Spleen (tissue), 11 donors: ENCODE measurements at regions not wholly inside any gene's neighbourhood (a gene's known extent, or its start where the extent isn't known, plus 50 kb on each side); places are given as distances from the start of the nearest gene placed in this dataset.

Experiments
- DNase-seq: peaks from one replicate; pipeline ENCODE4 v3.0.0-alpha.2; 2020
- H3K27ac ChIP-seq, 8 donors: fragments of 200-600 bp; sonication (generic) in 7 of 8; 1 replicate in 4 of 8; 2 replicates in 4 of 8; pipeline versions ENCODE4 v1.5.0 to v1.8.0; 2016 to 2021; ENCODE audit warnings: inconsistent platforms in 4 of 8, mild to moderate bottlenecking in 4 of 8, moderate library complexity in 1 of 8
- H3K27me3 ChIP-seq, 7 donors: fragments of 200-600 bp; sonication (generic) in 6 of 7; replicated peaks in 1 of 7; 1 replicate in 4 of 7; 2 replicates in 3 of 7; pipeline versions ENCODE4 v1.5.0 to v1.8.0; 2016 to 2021; ENCODE audit warnings: inconsistent platforms in 3 of 7, mild to moderate bottlenecking in 1 of 7
- H3K36me3 ChIP-seq, 6 donors: fragments of 200-600 bp; sonication (generic) in 5 of 6; 1 replicate in 4 of 6; 2 replicates in 2 of 6; pipeline versions ENCODE4 v1.5.0 to v1.8.0; 2016 to 2021; ENCODE audit warnings: inconsistent platforms in 2 of 6
- H3K4me1 ChIP-seq, 6 donors: fragments of 200-600 bp; sonication (generic) in 5 of 6; 1 replicate in 3 of 6; 2 replicates in 3 of 6; pipeline versions ENCODE4 v1.5.0 to v1.8.0; 2016 to 2021; ENCODE audit warnings: inconsistent platforms in 3 of 6
- H3K4me3 ChIP-seq, 8 donors: fragments of 200-600 bp; sonication (generic) in 7 of 8; 1 replicate in 4 of 8; 2 replicates in 4 of 8; pipeline versions ENCODE4 v1.5.0 to v1.8.0; 2016 to 2021; ENCODE audit warnings: inconsistent platforms in 4 of 8, mild to moderate bottlenecking in 4 of 8, moderate library complexity in 2 of 8
- H3K9me3 ChIP-seq, 8 donors: fragments of 200-600 bp; sonication (generic) in 7 of 8; 1 replicate in 4 of 8; 2 replicates in 4 of 8; pipeline versions ENCODE4 v1.5.0 to v1.8.0; 2016 to 2021; ENCODE audit warnings: inconsistent platforms in 4 of 8
- POLR2A ChIP-seq, 3 donors: fragments of 450-650 bp; IDR thresholded peaks; one replicate each; pipeline ENCODE4 v1.5.1; 2017; ENCODE audit warnings: antibody characterized with exemption in 3 of 3, mild to moderate bottlenecking in 1 of 3
- POLR2AphosphoS5 ChIP-seq, 3 donors: sonication (generic); formaldehyde crosslinking; IDR thresholded peaks; one replicate each; pipeline ENCODE4 v1.5.1; 2017; ENCODE audit warnings: antibody characterized with exemption in 3 of 3
- WGBS, 5 donors: extraction: QIAGEN DNeasy Blood & Tissue Kit in 3 of 5; methylation state at CpG; one replicate each; pipeline versions ENCODE4 v1.1.5 to v1.1.7; 2013 to 2018; 5-methylcytosine and 5-hydroxymethylcytosine counted together
- intact Hi-C: fragments of 100-400 bp; cut with DNase I; formaldehyde crosslinking; loops from one replicate; pipeline ENCODE4 v1.15.0; 2023; ENCODE audit warnings: low total_unique reads
- TF ChIP-seq, protein P1 (sequence below), 11 experiments: fragments of 200-600 bp in 7 of 11; fragments of 450-650 bp in 4 of 11; sonication (generic) in 4 of 11; IDR thresholded peaks in 8 of 11; conservative IDR thresholded peaks in 3 of 11; 1 replicate in 7 of 11; 2 replicates in 4 of 11; pipeline versions ENCODE4 v1.4.0 to v1.8.0; 2016 to 2021; ENCODE audit warnings: antibody characterized with exemption in 11 of 11, inconsistent platforms in 4 of 11, mild to moderate bottlenecking in 1 of 11
- donor health status: healthy with polysubstance abuse.
- donor health status: DM: no; HTN: no; CAD: no; lungs with moderate emphysema.
- donor health status: DM: no; HTN: no; CAD: no.
- donor health status: Bipolar disorder and iron deficiency.
- donor health status: healthy.
- donor health status: DM: no; HTN: no; CAD: no.
- donor health status: DM: yes; HTN: yes; CAD: no.

DNA sequence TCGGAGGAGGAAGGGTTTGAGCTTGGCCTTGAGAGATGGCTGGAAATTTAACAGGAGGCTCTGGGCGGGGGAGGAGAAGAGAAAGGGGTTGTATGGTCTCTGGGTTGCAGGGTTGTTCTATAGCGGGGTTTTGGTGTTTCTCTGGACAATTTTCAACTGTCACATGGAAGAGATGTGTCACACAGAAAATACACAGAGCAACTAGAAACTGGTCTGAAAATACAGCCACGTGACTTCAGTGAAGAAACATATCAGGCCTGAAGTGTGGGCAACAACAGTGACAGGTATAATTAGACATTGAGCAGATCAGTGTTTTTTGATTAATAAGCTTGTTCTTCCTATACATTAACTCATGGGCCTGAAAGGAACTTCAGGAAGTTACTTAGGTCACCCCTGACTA lies 205.3 kb upstream of the HMGA2 start:
- Histone ChIP-seq H3K9me3 (no peaks in the 10 kb centered on the region), H3K4me1 (no peaks in the 10 kb centered on the region), H3K27ac (no peak overlapping the region), H3K27me3 (peaks cover 0 to 7% (median 0%) of the 10 kb centered on the region in 7 donors), H3K36me3 (no peaks in the 10 kb centered on the region), H3K4me3 (no peak overlapping the region)
- intact Hi-C loops, result no loop called here
- no peak for TF ChIP-seq POLR2A (IDR thresholded peaks at IDR 0.05)
- TF ChIP-seq, protein P1, sequence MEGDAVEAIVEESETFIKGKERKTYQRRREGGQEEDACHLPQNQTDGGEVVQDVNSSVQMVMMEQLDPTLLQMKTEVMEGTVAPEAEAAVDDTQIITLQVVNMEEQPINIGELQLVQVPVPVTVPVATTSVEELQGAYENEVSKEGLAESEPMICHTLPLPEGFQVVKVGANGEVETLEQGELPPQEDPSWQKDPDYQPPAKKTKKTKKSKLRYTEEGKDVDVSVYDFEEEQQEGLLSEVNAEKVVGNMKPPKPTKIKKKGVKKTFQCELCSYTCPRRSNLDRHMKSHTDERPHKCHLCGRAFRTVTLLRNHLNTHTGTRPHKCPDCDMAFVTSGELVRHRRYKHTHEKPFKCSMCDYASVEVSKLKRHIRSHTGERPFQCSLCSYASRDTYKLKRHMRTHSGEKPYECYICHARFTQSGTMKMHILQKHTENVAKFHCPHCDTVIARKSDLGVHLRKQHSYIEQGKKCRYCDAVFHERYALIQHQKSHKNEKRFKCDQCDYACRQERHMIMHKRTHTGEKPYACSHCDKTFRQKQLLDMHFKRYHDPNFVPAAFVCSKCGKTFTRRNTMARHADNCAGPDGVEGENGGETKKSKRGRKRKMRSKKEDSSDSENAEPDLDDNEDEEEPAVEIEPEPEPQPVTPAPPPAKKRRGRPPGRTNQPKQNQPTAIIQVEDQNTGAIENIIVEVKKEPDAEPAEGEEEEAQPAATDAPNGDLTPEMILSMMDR (IDR thresholded peaks at IDR 0.05 in 8 of 11, conservative IDR thresholded peaks at IDR 0.05 in 3 of 11), result no peak
- TF ChIP-seq POLR2AphosphoS5 (IDR thresholded peaks at IDR 0.05), result no peak
- 84 to 92% (median 89%) methylated on average over 4 of the region's 4 CpGs for WGBS, 5 donors
- DNase-seq, result no peak

DNA sequence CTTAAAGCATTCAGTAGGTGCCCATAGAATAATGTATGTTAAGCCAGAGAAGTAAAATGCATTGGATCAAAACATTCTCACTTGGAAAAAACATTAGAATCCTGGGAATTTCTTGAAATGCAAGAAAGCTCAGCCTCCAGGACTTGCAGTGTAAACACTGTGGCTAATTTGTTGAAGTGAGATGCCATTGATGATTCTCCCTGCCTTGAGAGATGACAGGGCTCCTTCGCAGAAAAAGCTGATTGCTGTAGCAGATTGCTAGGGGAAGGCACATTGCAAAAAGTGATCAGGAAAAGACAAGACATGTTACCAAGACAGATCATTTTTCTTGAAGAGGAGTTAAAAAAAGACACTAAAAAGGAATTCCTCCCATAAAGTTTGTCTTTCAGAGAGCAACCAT lies 204.2 kb upstream of the HMGA2 start:
- 88 to 97% (median 91%) methylated on average over 1 of the region's 1 CpG for WGBS, 5 donors
- TF ChIP-seq, protein P1 (IDR thresholded peaks at IDR 0.05 in 8 of 11, conservative IDR thresholded peaks at IDR 0.05 in 3 of 11), result no peak
- TF ChIP-seq POLR2AphosphoS5 (IDR thresholded peaks at IDR 0.05), result no peak
- no peak for TF ChIP-seq POLR2A (IDR thresholded peaks at IDR 0.05)
- Histone ChIP-seq H3K36me3 (no peaks in the 10 kb centered on the region), H3K27me3 (peaks cover 0 to 7% (median 0%) of the 10 kb centered on the region in 7 donors), H3K4me1 (no peaks in the 10 kb centered on the region), H3K4me3 (no peak overlapping the region), H3K27ac (no peak overlapping the region), H3K9me3 (no peaks in the 10 kb centered on the region)
- intact Hi-C loops, result no loop called here
- DNase-seq, result no peak

DNA sequence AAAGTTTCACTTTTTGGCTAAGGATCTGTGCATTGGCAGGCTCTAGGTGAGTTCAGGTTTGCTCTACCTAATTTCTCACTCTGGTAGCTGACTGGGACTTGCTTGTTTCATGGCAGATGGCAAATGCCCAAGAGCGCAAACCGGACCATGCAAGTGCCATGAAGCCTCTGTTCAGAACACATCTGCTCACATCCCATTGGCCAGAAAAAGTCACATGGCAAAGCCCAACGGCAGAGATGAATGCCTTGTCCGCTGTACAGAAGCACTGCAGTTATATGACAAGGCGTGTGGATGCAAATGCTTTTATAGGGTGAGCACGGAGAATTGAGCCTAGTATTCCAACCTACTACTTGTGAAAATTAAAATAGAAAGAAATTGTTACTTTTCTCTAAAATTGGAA lies 202.2 kb upstream of the HMGA2 start:
- Histone ChIP-seq H3K9me3 (no peaks in the 10 kb centered on the region), H3K4me1 (no peaks in the 10 kb centered on the region), H3K36me3 (no peaks in the 10 kb centered on the region), H3K27me3 (peaks cover 0 to 7% (median 0%) of the 10 kb centered on the region in 7 donors), H3K27ac (no peak overlapping the region), H3K4me3 (no peak overlapping the region)
- intact Hi-C loops, result no loop called here
- no peak for TF ChIP-seq POLR2A (IDR thresholded peaks at IDR 0.05)
- TF ChIP-seq, protein P1 (IDR thresholded peaks at IDR 0.05 in 8 of 11, conservative IDR thresholded peaks at IDR 0.05 in 3 of 11), result no peak
- no peak for TF ChIP-seq POLR2AphosphoS5 (IDR thresholded peaks at IDR 0.05)
- DNase-seq, result no peak
- 90 to 94% (median 93%) methylated on average over 6 of the region's 6 CpGs for WGBS, 5 donors

DNA sequence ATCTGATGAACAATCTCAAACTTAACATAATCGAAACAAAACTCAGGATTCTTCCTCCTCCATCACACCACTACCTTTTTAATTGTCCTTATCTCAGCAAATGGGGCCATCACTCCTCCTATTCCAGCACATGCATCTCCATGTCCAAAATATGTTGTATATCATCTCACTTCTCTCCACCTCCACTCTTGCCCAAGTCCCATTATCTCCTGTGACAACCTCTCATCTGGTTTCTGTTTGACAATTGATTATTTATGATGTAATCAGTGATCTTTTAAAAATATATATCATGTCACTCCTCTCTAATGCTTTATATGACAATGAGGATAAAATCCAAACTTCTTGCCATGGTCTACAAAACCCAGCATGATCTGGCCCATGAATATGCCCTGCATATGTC lies 200.8 kb upstream of the HMGA2 start:
- no peaks in the 10 kb centered on the region for H3K4me1 ChIP-seq
- no peak overlapping the region for H3K4me3 ChIP-seq
- H3K27me3 ChIP-seq, result peaks cover 0 to 7% (median 0%) of the 10 kb centered on the region in 7 donors
- H3K27ac ChIP-seq, result no peak overlapping the region
- intact Hi-C loops, result no loop called here
- H3K36me3 ChIP-seq, result no peaks in the 10 kb centered on the region
- WGBS, 5 donors, result 67 to 84% (median 76%) methylated on average over 1 of the region's 1 CpG
- TF ChIP-seq POLR2A (IDR thresholded peaks at IDR 0.05) (no peak), POLR2AphosphoS5 (IDR thresholded peaks at IDR 0.05) (no peak)
- TF ChIP-seq, protein P1 (IDR thresholded peaks at IDR 0.05 in 8 of 11, conservative IDR thresholded peaks at IDR 0.05 in 3 of 11), result no peak
- DNase-seq, result no peak
- H3K9me3 ChIP-seq, result peaks cover 0 to 4% (median 0%) of the 10 kb centered on the region in 8 donors
